ENCODE measurements at regions not wholly inside any gene's neighbourhood (a gene's known extent, or its start where the extent isn't known, plus 50 kb on each side); places are given as distances from the start of the nearest gene placed in this dataset.

DNA sequence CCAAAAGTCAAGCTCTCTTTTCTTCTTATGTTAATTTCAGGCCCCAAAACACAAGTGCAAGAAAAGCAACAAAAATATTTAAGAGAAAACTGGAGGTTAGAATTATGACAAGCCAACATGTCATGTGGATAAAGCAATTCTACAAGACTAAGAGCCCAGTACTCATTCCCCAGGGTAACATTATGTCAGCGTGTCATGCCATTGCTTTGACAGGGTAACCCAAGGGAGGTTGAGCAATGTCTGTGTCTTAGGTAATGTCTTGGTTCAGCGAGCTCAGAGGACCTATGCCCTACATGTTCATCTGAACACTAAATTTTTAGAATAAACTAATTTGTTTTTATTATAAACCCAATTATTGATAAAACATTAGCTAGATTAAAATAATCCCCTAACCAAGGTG is 173.2 kb upstream of the ZNF804A start:
- no peak for TF ChIP-seq EZH2 (IDR thresholded peaks at IDR 0.05; ENCODE audit: insufficient read depth, poor library complexity, severe bottlenecking)
- TF ChIP-seq EZH2phosphoT487 (IDR thresholded peaks at IDR 0.05; ENCODE audit: insufficient read depth, low read depth): no peak

Measured in GM23248 (cell line).